HCT116 (cell line): ENCODE measurements at regions not wholly inside any gene's neighbourhood (a gene's known extent, or its start where the extent isn't known, plus 50 kb on each side); places are given as distances from the start of the nearest gene placed in this dataset.

Experiments
- ATAC-seq: fragments of 200-7000 bp; cut with Tn5 transposase; 2 replicates; pipeline ENCODE4 v1.9.1; 2020; ENCODE audit warnings: mild to moderate bottlenecking, moderate library complexity
- BruUV-seq: library from RNA; stranded (reverse); fragments of 400-500 nt; replicated peaks from 2 replicates; lab custom pipeline; 2021; lab: Mats Ljungman, UMichigan
- CTCF ChIA-PET: fragments of 300-600 bp; sonication (Branson Sonifier 250); formaldehyde crosslinking; loops from one replicate; lab custom pipeline; 2021; ENCODE audit warnings: antibody characterized with exemption; lab: Charles Lee
- POLR2A ChIA-PET: fragments of 300-600, 350-600 bp; sonication (Branson Sonifier 250); formaldehyde crosslinking; loops from one replicate; lab custom pipeline; 2021; ENCODE audit warnings: antibody characterized with exemption; lab: Charles Lee
- RAD21 ChIA-PET, 2 experiments: fragments of 300-600 bp; sonication (Branson Sonifier 250); formaldehyde crosslinking; loops; one replicate each; lab custom pipeline; 2023; ENCODE audit warnings: low total read pairs in 2 of 2; ENCODE audit not compliant: uncharacterized antibody in 2 of 2, unreplicated experiment in 2 of 2, low non-redundant PET in 1 of 2; lab: Charles Lee
- DNase-seq: peaks from one replicate; pipeline ENCODE4 v3.0.0-alpha.2; 2010; ENCODE audit warnings: low read depth, low spot score
- H2AFZ ChIP-seq: fragments of 200-600 bp; shearing (Covaris generic), sonication (generic); 2 replicates; pipeline ENCODE4 v1.6.1; 2017; ENCODE audit warnings: low read depth, mixed run types, mixed read lengths, antibody characterized with exemption, low read length; ENCODE audit not compliant: poor library complexity, severe bottlenecking
- H3K27ac ChIP-seq: 2 replicates; pipeline ENCODE4 v1.5.1; 2012; ENCODE audit warnings: low read depth, low read length
- H3K27me3 ChIP-seq: fragments of 200-600 bp; sonication (generic); 2 replicates; pipeline ENCODE4 v1.6.1; 2016; ENCODE audit warnings: mixed run types, low read length, mixed read lengths; ENCODE audit not compliant: insufficient read depth
- H3K36me3 ChIP-seq, 2 experiments: fragments of 200-500 bp in 1 of 2; fragments of 200-600 bp in 1 of 2; sonication (Bioruptor generic) in 1 of 2; sonication (generic) in 1 of 2; 2 replicates each; pipeline versions ENCODE4 v1.5.1 to v1.6.1; 2014 to 2016; ENCODE audit warnings: low read length in 2 of 2, inconsistent platforms in 1 of 2, mixed read lengths in 1 of 2, mixed run types in 1 of 2; ENCODE audit not compliant: insufficient read depth in 2 of 2, control insufficient read depth in 1 of 2
- H3K4me1 ChIP-seq, 2 experiments: fragments of 200-600 bp in 1 of 2; sonication (generic) in 1 of 2; 2 replicates each; pipeline versions ENCODE4 v1.5.1 to v1.6.1; 2012 to 2017; ENCODE audit warnings: low read length in 2 of 2, inconsistent platforms in 1 of 2, mild to moderate bottlenecking in 1 of 2, mixed read lengths in 1 of 2, mixed run types in 1 of 2, moderate library complexity in 1 of 2; ENCODE audit not compliant: insufficient read depth in 2 of 2, control insufficient read depth in 1 of 2
- H3K4me2 ChIP-seq: fragments of 200-600 bp; sonication (generic); 2 replicates; pipeline ENCODE4 v1.6.1; 2017; ENCODE audit warnings: mixed run types, low read length, mixed read lengths
- H3K4me3 ChIP-seq, 2 experiments: fragments of 200-600 bp in 1 of 2; sonication (generic) in 1 of 2; replicated peaks in 1 of 2; 2 replicates each; pipeline ENCODE4 v1.5.1; 2011 to 2016; ENCODE audit warnings: low read length in 2 of 2, control low read depth in 1 of 2, low read depth in 1 of 2, mild to moderate bottlenecking in 1 of 2, mixed read lengths in 1 of 2, mixed run types in 1 of 2
- H3K79me2 ChIP-seq: fragments of 200-600 bp; sonication (generic); 2 replicates; pipeline ENCODE4 v1.6.1; 2017; ENCODE audit warnings: mild to moderate bottlenecking, mixed run types, low read length, moderate library complexity, mixed read lengths; ENCODE audit not compliant: insufficient read depth
- H3K9ac ChIP-seq: fragments of 200-600 bp; sonication (generic); 2 replicates; pipeline ENCODE4 v1.6.1; 2016; ENCODE audit warnings: low read length, mixed read lengths
- H3K9me2 ChIP-seq: fragments of 200-600 bp; sonication (generic), shearing (Covaris generic); 2 replicates; pipeline ENCODE4 v1.6.1; 2017; ENCODE audit warnings: mixed run types, mild to moderate bottlenecking, moderate library complexity; ENCODE audit not compliant: insufficient read depth
- H3K9me3 ChIP-seq, 2 experiments: fragments of 200-500 bp in 1 of 2; fragments of 200-600 bp in 1 of 2; sonication (Bioruptor generic) in 1 of 2; sonication (generic) in 1 of 2; 2 replicates each; pipeline ENCODE4 v1.6.1; 2014 to 2017; ENCODE audit warnings: low read length in 2 of 2, mixed read lengths in 2 of 2, inconsistent platforms in 1 of 2, low read depth in 1 of 2, mild to moderate bottlenecking in 1 of 2, mixed run types in 1 of 2, moderate library complexity in 1 of 2; ENCODE audit not compliant: control insufficient read depth in 1 of 2, insufficient read depth in 1 of 2
- H4K20me1 ChIP-seq: fragments of 200-600 bp; sonication (generic), shearing (Covaris generic); 2 replicates; pipeline ENCODE4 v1.6.1; 2017; ENCODE audit warnings: mixed run types, mild to moderate bottlenecking, moderate library complexity; ENCODE audit not compliant: insufficient read depth
- ATF3 ChIP-seq: IDR thresholded peaks from 2 replicates; pipeline ENCODE4 v1.6.1; 2012
- CBX3 ChIP-seq: IDR thresholded peaks from 2 replicates; pipeline ENCODE4 v1.6.1; 2012; ENCODE audit warnings: low read depth
- ELF1 ChIP-seq: IDR thresholded peaks from 2 replicates; pipeline ENCODE4 v1.6.1; 2012; ENCODE audit warnings: low read depth, borderline replicate concordance
- EZH2 ChIP-seq: fragments of 200-600 bp; sonication (generic); IDR thresholded peaks from 2 replicates; pipeline ENCODE4 v1.6.1; 2017; ENCODE audit warnings: antibody characterized with exemption, mixed run types
- FOSL1 ChIP-seq: IDR thresholded peaks from 2 replicates; pipeline ENCODE4 v1.6.1; 2012; ENCODE audit warnings: low read depth
- POLR2A ChIP-seq: IDR thresholded peaks from 2 replicates; pipeline ENCODE4 v1.7.0; 2011; ENCODE audit warnings: borderline replicate concordance; ENCODE audit not compliant: insufficient read depth, insufficient read length; ENCODE audit errors: extremely low read depth
- SP1 ChIP-seq: IDR thresholded peaks from 2 replicates; pipeline ENCODE4 v1.6.1; 2012; ENCODE audit warnings: low read depth
- ZBTB33 ChIP-seq: IDR thresholded peaks from 2 replicates; pipeline ENCODE4 v1.6.1; 2011; ENCODE audit warnings: mild to moderate bottlenecking, low read length, moderate library complexity; ENCODE audit not compliant: insufficient replicate concordance; ENCODE audit errors: extremely low read depth
- ZFX ChIP-seq: fragments of 450-650 bp; IDR thresholded peaks from 2 replicates; pipeline ENCODE4 v1.6.1; 2017
- ZNF274 ChIP-seq: fragments of 200-500 bp; sonication (Bioruptor generic); IDR thresholded peaks from 2 replicates; pipeline ENCODE4 v1.6.1; 2014; ENCODE audit warnings: mild to moderate bottlenecking, low read depth, low read length, inconsistent platforms
- intact Hi-C: fragments of 100-400 bp; cut with micrococcal nuclease; formaldehyde crosslinking; loops from 2 replicates; pipeline ENCODE4 v1.10.0; 2022
- TF ChIP-seq, protein P1 (sequence below): IDR thresholded peaks from 2 replicates; pipeline ENCODE4 v1.6.1; 2012

DNA sequence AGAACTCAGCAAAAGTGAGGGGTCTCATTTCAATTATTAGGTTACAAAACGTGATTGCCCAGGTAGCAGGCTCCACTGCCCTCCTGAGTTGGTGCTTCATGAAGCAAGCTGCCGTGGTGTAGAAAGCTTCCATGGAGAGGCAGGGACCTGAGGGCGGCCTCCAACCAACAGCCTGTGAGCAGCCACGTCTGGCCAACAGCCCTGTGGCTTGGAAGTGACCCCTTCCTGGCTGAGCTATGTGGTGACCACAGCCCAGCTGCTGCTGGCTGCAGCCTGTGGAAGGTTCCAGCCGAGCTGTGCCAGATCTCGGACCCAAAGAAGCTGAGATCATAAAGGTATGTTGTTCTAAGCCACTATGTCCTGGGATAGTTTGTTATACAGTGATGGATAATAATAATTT is 122.5 kb upstream of the KLF6 start:
- Histone ChIP-seq H3K9ac (no peak overlapping the region), H3K27ac (no peak overlapping the region), H3K4me2 (no peak overlapping the region), H3K27me3 (no peaks in the 10 kb centered on the region), H3K4me1 (peaks cover 0 to 6% of the 10 kb centered on the region in 2 experiments; a peak in 1 of 4 replicates), H3K36me3 (no peaks in the 10 kb centered on the region), H3K9me3 (no peaks in the 10 kb centered on the region), H3K4me3 (no peak overlapping the region), H3K9me2 (no peaks in the 10 kb centered on the region), H2AFZ (no peak overlapping the region), H3K79me2 (no peaks in the 10 kb centered on the region), H4K20me1 (no peaks in the 10 kb centered on the region)
- BruUV-seq: no TSS peak
- no peak for TF ChIP-seq CBX3
- TF ChIP-seq SP1: no peak
- TF ChIP-seq EZH2: no peak
- TF ChIP-seq ZBTB33: no peak
- TF ChIP-seq POLR2A: no peak
- TF ChIP-seq ZFX: no peak
- DNase-seq (no peak), ATAC-seq (no peak)
- intact Hi-C loops: no loop called here
- RAD21 ChIA-PET: no interaction called here
- CTCF ChIA-PET: no interaction called here
- POLR2A ChIA-PET: no interaction called here

GRCh38 chr10:3906511-3907111 is 121.6 kb upstream of the KLF6 start:
- POLR2A ChIA-PET: no interaction called here
- intact Hi-C loops: no loop called here

More at GRCh38 chr10:3906511-3907111, 121.6 kb upstream of the KLF6 start:
- no TSS peak for BruUV-seq
- ATAC-seq (no peak), DNase-seq (no peak)
- Histone ChIP-seq H3K79me2 (no peaks in the 10 kb centered on the region), H3K4me3 (no peak overlapping the region), H3K27me3 (no peaks in the 10 kb centered on the region), H3K36me3 (no peaks in the 10 kb centered on the region), H3K4me2 (no peak overlapping the region), H2AFZ (no peak overlapping the region), H4K20me1 (no peaks in the 10 kb centered on the region), H3K9me2 (no peaks in the 10 kb centered on the region), H3K9ac (no peak overlapping the region), H3K27ac (no peak overlapping the region), H3K9me3 (no peaks in the 10 kb centered on the region), H3K4me1 (peaks cover 0 to 6% of the 10 kb centered on the region in 2 experiments; a peak in 1 of 4 replicates)
- ChIA-PET RAD21 (no interaction called here), CTCF (no interaction called here)
- TF ChIP-seq ELF1 (no peak), CBX3 (no peak), ATF3 (no peak), POLR2A (no peak), FOSL1 (no peak), ZNF274 (no peak)
- TF ChIP-seq, protein P1, sequence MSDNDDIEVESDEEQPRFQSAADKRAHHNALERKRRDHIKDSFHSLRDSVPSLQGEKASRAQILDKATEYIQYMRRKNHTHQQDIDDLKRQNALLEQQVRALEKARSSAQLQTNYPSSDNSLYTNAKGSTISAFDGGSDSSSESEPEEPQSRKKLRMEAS: no peak
